Panc1 (cell line): ENCODE measurements at regions not wholly inside any gene's neighbourhood (a gene's known extent, or its start where the extent isn't known, plus 50 kb on each side); places are given as distances from the start of the nearest gene placed in this dataset.

Source experiments
- ATAC-seq: fragments of 200-7000 bp; cut with Tn5 transposase; 2 replicates; pipeline ENCODE4 v1.9.1; 2020; ENCODE audit warnings: mild to moderate bottlenecking, moderate library complexity
- BruUV-seq: library from RNA; stranded (reverse); fragments of 400-500 nt; replicated peaks from 2 replicates; lab custom pipeline; 2021; lab: Mats Ljungman, UMichigan
- CTCF ChIA-PET: fragments of 300-600 bp; sonication (Branson Sonifier 250); formaldehyde crosslinking; loops from one replicate; lab custom pipeline; 2022; ENCODE audit warnings: antibody characterized with exemption; lab: Charles Lee
- POLR2A ChIA-PET: fragments of 300-600 bp; sonication (Branson Sonifier 250); formaldehyde crosslinking; loops from one replicate; lab custom pipeline; 2022; ENCODE audit warnings: antibody characterized with exemption; lab: Charles Lee
- DNase-seq: peaks from one replicate; pipeline ENCODE4 v3.0.0-alpha.2; 2010; ENCODE audit warnings: low read depth, low spot score
- H3K27ac ChIP-seq: 2 replicates; pipeline ENCODE4 v1.5.1; 2011; ENCODE audit warnings: mild to moderate bottlenecking, low read length, inconsistent platforms
- H3K27me3 ChIP-seq: fragments of 200-500 bp; sonication (Bioruptor generic); 2 replicates; pipeline ENCODE4 v1.6.0; 2014; ENCODE audit warnings: low read length, inconsistent platforms; ENCODE audit not compliant: control insufficient read depth, insufficient read depth
- H3K36me3 ChIP-seq: fragments of 200-500 bp; sonication (Bioruptor generic); 2 replicates; pipeline ENCODE4 v1.5.1; 2014; ENCODE audit warnings: inconsistent platforms, mild to moderate bottlenecking, low read length, moderate library complexity; ENCODE audit not compliant: control insufficient read depth, insufficient read depth
- H3K4me1 ChIP-seq: 2 replicates; pipeline ENCODE4 v1.5.1; 2011; ENCODE audit warnings: inconsistent platforms, mild to moderate bottlenecking, low read length, moderate library complexity; ENCODE audit not compliant: control insufficient read depth, insufficient read depth
- H3K4me3 ChIP-seq, 2 experiments: 2 replicates each; pipeline ENCODE4 v1.5.1; 2011 to 2012; ENCODE audit warnings: low read depth in 2 of 2, low read length in 2 of 2, mild to moderate bottlenecking in 2 of 2, inconsistent platforms in 1 of 2, moderate library complexity in 1 of 2
- H3K9me3 ChIP-seq: fragments of 200-500 bp; sonication (Bioruptor generic); 2 replicates; pipeline ENCODE4 v1.5.1; 2014; ENCODE audit warnings: low read depth, mild to moderate bottlenecking, inconsistent platforms, low read length, moderate library complexity; ENCODE audit not compliant: control insufficient read depth, insufficient read depth
- CTCF ChIP-seq: fragments of 450-650 bp; IDR thresholded peaks from 2 replicates; pipeline ENCODE4 v1.5.1; 2017; ENCODE audit warnings: mild to moderate bottlenecking
- POLR2AphosphoS5 ChIP-seq: IDR thresholded peaks from 2 replicates; pipeline ENCODE4 v1.6.1; 2012; ENCODE audit warnings: mild to moderate bottlenecking, low read depth, low read length, moderate library complexity
- REST ChIP-seq, 2 experiments: IDR thresholded peaks; 2 replicates each; pipeline ENCODE4 v1.6.1; 2011 to 2012; ENCODE audit warnings: low read depth in 2 of 2, control low read depth in 1 of 2, low read length in 1 of 2, mild to moderate bottlenecking in 1 of 2, moderate library complexity in 1 of 2; ENCODE audit not compliant: insufficient read depth in 1 of 2
- SIN3A ChIP-seq: IDR thresholded peaks from 2 replicates; pipeline ENCODE4 v1.6.1; 2012; ENCODE audit warnings: low read depth, mild to moderate bottlenecking, low read length, moderate library complexity, borderline replicate concordance; ENCODE audit not compliant: insufficient read depth
- TCF7L2 ChIP-seq: IDR thresholded peaks from 2 replicates; pipeline ENCODE4 v1.6.1; 2011; ENCODE audit warnings: mild to moderate bottlenecking, low read depth, low read length, inconsistent platforms
- in situ Hi-C: cut with HindIII; loops from 2 replicates; pipeline ENCODE4 v1.10.0; 2016; ENCODE audit warnings: low sequenced_read_pairs, low pct_unique_long_range_greater_than_20kb
- intact Hi-C: fragments of 100-400 bp; cut with micrococcal nuclease; formaldehyde crosslinking; loops from one replicate; pipeline ENCODE4 v1.10.0; 2022; ENCODE audit not compliant: unreplicated experiment

GRCh38 chr1:115436596-115436995, 98.5 kb upstream of the NGF start:
- Histone ChIP-seq H3K27ac (no peak overlapping the region), H3K4me1 (no peaks in the 10 kb centered on the region), H3K27me3 (no peaks in the 10 kb centered on the region), H3K36me3 (no peaks in the 10 kb centered on the region), H3K9me3 (no peaks in the 10 kb centered on the region), H3K4me3 (no peak overlapping the region)
- DNase-seq (no peak), ATAC-seq (no peak)
- CTCF ChIA-PET: no interaction called here
- POLR2A ChIA-PET: no interaction called here
- BruUV-seq: no TSS peak
- no peak for TF ChIP-seq CTCF
- TF ChIP-seq TCF7L2: no peak
- no peak for TF ChIP-seq SIN3A
- TF ChIP-seq POLR2AphosphoS5: no peak
- TF ChIP-seq REST (IDR thresholded peaks at IDR 0.05; ENCODE audit: insufficient read depth in 1 of 2, low read depth in 2 of 2, low read length in 1 of 2): no peak
- in situ Hi-C loops: no loop called here
- intact Hi-C loops: no loop called here

- DNase-seq (no peak), ATAC-seq (no peak)
- POLR2A ChIA-PET: no interaction called here
- Histone ChIP-seq H3K4me3 (no peak overlapping the region), H3K9me3 (no peaks in the 10 kb centered on the region), H3K4me1 (no peaks in the 10 kb centered on the region), H3K36me3 (no peaks in the 10 kb centered on the region), H3K27ac (no peak overlapping the region), H3K27me3 (no peaks in the 10 kb centered on the region)
- CTCF ChIA-PET: no interaction called here
- TF ChIP-seq POLR2AphosphoS5: no peak
- no peak for TF ChIP-seq TCF7L2
- no peak for TF ChIP-seq REST (IDR thresholded peaks at IDR 0.05; ENCODE audit: insufficient read depth in 1 of 2, low read depth in 2 of 2, low read length in 1 of 2)
- no peak for TF ChIP-seq CTCF
- TF ChIP-seq SIN3A: no peak
- intact Hi-C loops: no loop called here
- BruUV-seq: no TSS peak
- in situ Hi-C loops: no loop called here
Observed at GRCh38 chr1:115433483-115433882, 95.4 kb upstream of the NGF start.
